ENCODE measurements at regions not wholly inside any gene's neighbourhood (a gene's known extent, or its start where the extent isn't known, plus 50 kb on each side); places are given as distances from the start of the nearest gene placed in this dataset.

DNA sequence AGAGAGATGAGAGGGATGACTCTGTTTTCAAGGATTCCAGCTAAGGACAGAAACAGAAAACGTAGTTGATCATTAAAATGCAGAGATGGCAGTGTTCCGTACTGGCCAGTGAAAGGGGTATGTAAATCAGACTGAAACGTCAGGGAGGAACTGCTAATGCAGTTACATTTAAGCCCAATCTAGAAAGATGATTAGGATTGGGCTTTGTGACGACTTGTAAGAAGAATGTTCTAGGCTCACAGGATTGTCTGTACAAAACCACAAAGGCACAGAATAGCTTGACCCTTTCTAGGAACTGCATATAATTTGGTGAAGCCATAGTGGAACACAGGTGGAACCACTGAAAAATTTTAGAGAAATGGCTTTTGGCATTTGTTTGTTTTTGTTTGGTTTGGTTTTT lies 55.6 kb upstream of the TESK1 start:
- TF ChIP-seq EZH2phosphoT487 (IDR thresholded peaks at IDR 0.05; ENCODE audit: low read depth, severe bottlenecking, unreplicated experiment), result no peak
- TF ChIP-seq, protein P1, sequence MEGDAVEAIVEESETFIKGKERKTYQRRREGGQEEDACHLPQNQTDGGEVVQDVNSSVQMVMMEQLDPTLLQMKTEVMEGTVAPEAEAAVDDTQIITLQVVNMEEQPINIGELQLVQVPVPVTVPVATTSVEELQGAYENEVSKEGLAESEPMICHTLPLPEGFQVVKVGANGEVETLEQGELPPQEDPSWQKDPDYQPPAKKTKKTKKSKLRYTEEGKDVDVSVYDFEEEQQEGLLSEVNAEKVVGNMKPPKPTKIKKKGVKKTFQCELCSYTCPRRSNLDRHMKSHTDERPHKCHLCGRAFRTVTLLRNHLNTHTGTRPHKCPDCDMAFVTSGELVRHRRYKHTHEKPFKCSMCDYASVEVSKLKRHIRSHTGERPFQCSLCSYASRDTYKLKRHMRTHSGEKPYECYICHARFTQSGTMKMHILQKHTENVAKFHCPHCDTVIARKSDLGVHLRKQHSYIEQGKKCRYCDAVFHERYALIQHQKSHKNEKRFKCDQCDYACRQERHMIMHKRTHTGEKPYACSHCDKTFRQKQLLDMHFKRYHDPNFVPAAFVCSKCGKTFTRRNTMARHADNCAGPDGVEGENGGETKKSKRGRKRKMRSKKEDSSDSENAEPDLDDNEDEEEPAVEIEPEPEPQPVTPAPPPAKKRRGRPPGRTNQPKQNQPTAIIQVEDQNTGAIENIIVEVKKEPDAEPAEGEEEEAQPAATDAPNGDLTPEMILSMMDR (IDR thresholded peaks at IDR 0.05; ENCODE audit: poor library complexity), result no peak
